NCI-H2196 treated with DMSO at 0.1 percent for 48 hours (cell line): ENCODE measurements at regions not wholly inside any gene's neighbourhood (a gene's known extent, or its start where the extent isn't known, plus 50 kb on each side); places are given as distances from the start of the nearest gene placed in this dataset.

Experiments used
- DNase-seq: peaks from one replicate; lab custom pipeline; 2025; ENCODE audit not compliant: unreplicated experiment; lab: John Stamatoyannopoulos, UW

DNA sequence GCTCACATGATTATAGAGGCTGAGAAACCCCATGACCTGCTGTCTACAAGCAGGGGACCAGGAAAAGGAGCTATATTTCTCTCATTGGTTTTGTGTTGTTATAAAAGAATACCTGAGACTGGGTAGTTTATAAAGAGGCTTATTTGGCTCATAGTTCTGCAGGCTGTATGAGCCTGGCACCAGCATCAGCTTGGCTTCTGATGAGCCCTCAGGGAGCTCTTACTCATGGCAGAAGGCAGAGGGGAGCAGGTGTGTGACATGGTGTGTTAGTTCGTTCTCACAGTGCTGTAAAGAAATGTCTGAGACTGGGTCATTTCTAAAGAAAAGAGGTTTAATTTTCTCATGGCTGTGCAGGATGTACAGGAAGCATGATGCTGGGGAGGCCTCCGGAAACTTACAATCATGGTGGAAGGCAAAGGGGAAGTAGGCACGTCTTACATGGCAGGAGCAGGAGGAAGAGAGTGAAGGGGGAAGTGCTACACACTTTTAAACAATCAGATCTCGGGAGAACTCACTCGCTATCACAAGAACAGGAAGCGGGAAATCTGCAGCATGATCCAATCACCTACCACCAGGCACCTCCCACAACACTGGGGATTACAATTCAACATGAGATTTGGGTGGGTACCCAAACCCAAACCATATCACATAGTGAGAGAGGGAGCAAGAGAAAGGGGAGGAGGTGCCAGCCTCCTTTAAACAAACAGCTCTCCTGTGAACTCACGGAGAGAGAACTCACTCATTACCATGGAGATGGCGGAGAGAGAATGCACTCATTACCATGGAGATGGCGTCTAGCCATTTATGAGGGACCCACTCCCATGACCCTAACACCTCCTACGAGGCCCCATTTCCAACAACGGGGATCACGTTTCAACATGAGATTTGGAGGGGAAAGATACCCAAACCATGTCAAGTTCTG lies 133.4 kb downstream of the JCAD start:
- no peak for DNase-seq

GRCh38 chr10:29924436-29924835 lies 134.9 kb downstream of the JCAD start:
- DNase-seq = no peak

- no peak for DNase-seq
These were observed 135.9 kb downstream of the JCAD start for GRCh38 chr10:29923416-29923965.

DNA sequence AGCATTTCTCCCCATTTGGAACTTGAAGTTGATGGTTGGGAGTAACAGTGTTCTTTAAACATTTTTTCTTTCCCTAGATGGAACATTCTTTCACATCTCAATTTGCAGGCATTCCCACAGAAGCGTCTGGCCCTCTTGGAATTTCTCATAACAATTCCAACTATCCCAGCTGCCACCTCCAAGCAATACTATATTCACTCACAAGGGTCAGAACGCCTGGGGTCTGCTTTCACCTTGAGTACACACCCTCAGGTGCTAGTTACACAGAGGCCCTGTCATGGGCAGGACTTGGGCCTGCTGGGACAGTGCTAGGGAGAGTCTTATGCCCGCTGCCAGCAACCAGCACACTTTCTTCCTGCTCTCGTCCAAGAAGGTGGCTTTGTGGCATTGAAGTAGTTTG lies 136.5 kb downstream of the JCAD start:
- no peak for DNase-seq

DNA sequence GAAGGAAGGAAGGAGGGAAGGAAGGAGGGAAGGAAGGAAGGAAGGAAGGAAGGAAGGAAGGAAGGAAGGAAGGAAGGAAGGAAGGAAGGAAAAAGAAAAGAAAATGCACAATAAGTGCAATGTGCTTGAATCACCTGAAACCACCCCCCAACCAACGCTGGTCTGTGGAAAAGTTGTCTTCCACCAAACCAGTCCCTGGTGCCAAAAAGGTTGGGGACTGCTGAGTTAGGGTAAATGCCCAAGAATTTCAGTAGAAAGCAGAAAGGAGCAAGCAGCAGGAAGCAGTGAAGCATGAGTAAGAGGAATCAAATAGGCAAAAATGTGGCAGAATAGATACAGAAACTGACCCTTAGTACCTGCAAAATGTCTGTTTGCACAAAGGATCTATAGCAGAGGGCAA lies 137.2 kb downstream of the JCAD start:
- no peak for DNase-seq

DNA sequence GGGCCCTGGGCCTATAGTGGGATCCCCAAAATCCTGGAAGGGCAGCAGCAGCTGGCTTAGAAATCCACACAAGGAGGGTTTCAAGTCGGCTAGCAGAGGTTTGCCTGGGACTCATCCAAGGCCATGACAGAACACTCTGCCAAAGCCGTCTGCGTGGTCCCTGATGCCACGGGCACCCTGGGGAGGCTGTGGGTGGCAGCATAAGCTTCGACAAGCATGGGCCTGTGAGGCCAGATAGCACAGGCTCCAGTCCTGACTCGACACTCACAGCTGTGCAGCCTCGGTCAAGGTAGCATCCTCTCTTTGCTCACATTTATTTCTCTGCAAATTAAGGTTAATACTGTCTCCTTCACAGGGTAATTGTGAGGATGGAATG lies 138.3 kb downstream of the JCAD start:
- no peak for DNase-seq

- DNase-seq = no peak
These were observed 138.8 kb downstream of the JCAD start for GRCh38 chr10:29920408-29921070.

GRCh38 chr10:29918623-29919400 lies 140.6 kb downstream of the JCAD start:
- DNase-seq = no peak

- DNase-seq = no peak
These were observed 142.1 kb downstream of the JCAD start for GRCh38 chr10:29917311-29917710.

GRCh38 chr10:29916669-29917068 lies 142.7 kb downstream of the JCAD start:
- no peak for DNase-seq

DNA sequence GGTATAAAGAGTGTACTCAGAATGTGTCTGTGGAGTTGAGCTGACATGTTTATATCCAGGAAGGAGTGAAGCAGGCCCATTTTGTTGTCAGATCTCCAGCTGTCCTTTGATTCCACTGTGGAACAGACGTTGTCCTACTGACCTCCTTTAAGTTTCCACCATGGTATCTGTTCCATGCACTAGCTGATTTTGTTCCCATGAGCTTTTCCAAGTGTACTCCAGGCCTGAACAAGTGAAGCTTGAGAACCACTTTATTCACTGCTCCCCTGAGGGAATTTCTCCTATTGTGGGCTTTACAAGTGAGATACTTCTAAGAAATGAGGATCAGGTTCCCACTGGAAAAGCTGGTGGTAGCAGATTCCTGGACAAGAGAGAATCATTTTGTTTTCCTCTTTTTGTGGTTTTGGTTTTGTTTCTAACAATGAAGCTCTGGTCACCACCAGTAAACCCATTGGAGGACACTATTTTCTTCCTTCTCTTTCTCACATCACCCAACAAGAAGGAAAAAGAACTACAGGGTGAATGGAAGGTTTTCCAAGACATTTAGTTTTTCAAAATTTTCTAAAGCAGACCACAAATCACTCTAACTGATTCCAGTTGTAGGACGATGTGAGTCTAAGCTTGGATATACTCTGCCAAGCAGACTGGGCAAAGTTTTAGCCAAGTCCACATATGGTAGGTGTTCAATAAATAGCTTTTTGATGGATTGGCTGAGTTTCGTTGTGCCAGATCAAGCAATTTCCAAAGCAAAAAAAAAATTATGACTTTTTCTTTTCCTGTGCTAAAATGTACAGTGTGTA lies 144.2 kb downstream of the JCAD start:
- DNase-seq = no peak

DNA sequence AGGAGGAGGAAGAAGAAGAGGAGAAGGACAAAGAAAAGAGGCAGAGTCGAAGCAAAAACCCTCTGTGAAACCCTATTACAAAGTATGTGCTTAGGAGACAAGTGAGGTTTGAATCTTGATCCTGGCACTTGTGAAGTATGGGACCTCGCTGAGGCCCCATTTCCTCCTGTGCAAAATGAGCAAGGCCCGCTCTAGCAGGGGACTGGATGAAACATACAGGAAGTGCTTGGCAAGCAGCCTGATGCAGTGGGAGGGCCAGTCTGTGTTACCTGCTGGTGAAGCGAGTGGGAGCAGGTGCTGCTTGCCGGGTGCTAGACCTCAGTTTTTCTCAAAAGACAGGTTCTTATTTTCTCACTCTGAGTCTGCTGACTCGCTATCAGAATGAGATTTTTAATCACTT lies 150.4 kb downstream of the JCAD start:
- no peak for DNase-seq

DNA sequence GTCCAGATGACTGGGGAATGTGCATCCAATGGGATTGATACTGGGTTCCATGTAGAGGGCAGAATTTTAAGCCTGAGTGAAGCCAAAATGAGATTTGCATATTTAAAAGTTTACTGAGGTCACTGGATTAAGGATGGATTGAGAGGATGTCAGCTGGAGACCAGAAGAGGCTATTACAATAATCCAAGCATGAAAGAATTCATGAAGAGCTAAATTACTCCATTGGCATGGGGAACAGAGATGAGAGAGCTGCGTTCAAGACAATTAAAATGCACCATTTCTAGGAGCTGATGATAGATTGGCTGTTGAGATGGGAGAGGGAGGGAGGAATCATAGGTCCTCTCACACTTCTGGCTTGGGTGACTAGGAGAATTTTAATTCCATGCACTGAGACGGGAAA lies 158.5 kb downstream of the JCAD start:
- DNase-seq = no peak

DNA sequence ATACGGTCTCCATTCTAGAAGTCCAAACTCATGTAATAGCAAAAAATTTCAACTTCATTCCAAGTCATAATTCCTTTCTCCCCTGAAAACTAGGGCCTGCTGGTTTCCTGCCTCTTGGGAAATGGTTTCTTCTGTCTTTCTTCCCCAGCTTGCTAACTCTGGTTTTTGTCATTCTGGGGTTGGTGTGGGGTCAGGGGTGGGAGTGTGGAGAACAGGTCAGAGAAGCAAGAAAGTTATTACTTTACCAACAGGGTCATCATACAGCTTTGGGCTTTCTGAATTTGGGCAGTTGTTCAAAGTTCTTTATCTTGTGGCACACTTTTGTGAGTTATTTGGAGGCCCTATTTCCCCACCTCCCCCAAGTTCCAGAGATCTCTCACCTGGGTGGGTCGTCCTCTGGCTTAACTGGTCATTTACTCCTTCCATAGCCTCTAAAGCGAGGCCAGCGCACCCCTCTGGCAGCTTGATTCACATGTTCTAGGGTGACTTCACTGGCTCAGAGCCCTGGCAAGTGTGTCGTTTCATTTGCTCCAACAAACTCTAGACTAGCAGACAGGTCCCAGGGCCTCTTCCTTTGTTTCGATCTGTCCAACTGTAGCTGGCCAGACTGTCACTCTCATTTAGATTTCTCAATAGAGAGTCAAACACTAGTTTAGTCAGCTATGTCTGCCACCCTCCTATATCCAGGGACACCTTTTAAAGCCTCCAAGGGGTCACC lies 161.2 kb downstream of the JCAD start:
- DNase-seq = no peak

- DNase-seq = no peak
These were observed 162.0 kb downstream of the JCAD start for GRCh38 chr10:29897430-29897829.

DNA sequence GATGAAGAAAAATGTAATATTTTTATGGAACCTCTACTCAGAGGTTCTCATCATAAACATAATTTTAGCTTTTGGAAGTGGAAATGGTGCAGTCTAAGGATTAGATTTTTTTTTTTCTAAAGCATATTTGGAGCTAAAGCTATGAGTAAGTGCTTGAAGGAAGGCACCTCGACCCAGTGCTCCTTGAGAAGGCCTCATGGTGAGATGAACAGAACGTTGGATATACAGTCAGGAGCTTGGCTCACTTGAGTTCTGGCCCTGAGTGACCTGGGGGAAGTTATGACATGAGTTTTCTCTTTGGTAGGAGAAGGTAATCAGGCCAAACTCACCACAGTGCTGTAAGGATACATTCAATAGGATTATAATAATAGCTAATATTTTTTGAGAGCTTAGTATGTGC lies 163.3 kb downstream of the JCAD start:
- no peak for DNase-seq

DNA sequence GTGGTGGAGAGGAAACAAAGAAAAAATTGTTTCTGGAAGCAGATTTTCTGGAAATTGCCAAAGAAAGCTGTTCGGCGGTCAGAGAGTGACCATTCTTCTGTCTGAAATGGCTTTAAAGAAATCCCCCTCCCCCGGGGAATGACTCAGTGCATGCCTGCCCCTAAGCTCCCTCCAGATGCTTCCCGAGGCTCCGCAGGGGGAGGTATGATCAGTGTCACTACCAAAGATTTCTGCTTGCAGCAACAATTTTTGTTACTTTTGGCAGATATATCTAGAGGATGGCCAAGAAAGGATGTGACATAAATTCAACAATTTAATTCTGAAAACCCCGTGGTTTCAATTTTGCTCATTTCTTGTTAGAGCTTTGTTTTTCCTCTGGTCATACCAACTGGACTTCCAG lies 163.9 kb downstream of the JCAD start:
- no peak for DNase-seq

- DNase-seq = no peak
These were observed 171.1 kb downstream of the JCAD start for GRCh38 chr10:29888321-29888720.

GRCh38 chr10:29886299-29886698 lies 173.1 kb downstream of the JCAD start:
- DNase-seq = no peak

- no peak for DNase-seq
These were observed 176.2 kb downstream of the JCAD start for GRCh38 chr10:29883231-29883630.
